A673 (cell line): ENCODE measurements at regions not wholly inside any gene's neighbourhood (a gene's known extent, or its start where the extent isn't known, plus 50 kb on each side); places are given as distances from the start of the nearest gene placed in this dataset.

ENCODE experiments used
- CTCF ChIP-seq: fragments of 300-800, 200-600 bp; sonication (generic); conservative IDR thresholded peaks from 2 replicates; pipeline ENCODE4 v1.5.1; 2017; ENCODE audit warnings: low read depth, mild to moderate bottlenecking, antibody characterized with exemption, low read length, moderate library complexity, mixed read lengths
- EZH2 ChIP-seq: fragments of 200-600 bp; sonication (generic); IDR thresholded peaks from 2 replicates; pipeline ENCODE4 v1.6.1; 2017; ENCODE audit warnings: borderline replicate concordance, low read depth, mild to moderate bottlenecking, mixed read lengths, antibody characterized with exemption, low read length; ENCODE audit not compliant: poor library complexity, severe bottlenecking

GRCh38 chr1:22319608-22320007 lies 132.0 kb upstream of the ZBTB40 start:
- no peak for TF ChIP-seq CTCF
- TF ChIP-seq EZH2, result no peak
